ENCODE measurements at regions not wholly inside any gene's neighbourhood (a gene's known extent, or its start where the extent isn't known, plus 50 kb on each side); places are given as distances from the start of the nearest gene placed in this dataset.

DNA sequence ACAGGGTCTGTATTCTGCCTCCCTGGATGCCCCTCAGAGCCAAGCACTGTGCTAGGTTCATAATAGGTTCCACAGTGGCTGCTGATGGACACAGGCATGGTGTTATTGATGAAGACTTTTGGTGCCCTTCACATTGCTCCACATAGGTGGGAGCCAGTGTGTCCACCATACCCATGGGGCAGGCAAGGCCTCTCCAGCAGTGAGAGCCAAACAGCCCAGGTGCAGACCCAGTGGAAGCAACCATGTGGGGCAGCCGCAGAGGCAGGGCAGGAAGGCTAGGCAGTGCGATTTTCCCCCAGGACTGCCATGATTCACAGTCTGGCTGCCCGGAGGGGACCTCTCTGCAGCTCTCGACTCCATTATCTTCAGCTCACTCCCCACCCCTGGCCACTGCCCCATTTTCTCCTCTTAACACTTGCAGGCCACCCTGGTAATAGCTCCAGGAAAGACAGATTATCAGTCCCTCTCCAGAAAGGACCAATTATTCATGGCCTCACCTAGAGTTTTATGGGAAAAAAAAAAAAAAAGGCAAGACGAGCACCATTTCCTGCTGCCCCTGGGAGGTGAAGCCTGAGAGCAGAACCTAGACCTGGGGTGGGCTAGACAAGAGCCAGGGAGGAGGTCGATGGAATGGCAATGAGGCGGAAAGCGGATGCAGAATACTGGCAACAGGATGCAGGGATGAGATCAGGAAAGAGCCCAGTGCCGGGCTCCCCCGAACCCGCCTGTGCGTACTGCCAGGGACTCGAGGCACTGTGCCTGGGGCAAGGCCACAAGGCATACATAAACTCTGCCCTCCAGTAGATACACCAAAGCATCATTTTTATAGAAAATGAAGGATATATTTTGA, 343.0 kb upstream of the NCAM1 start:
- TF ChIP-seq, protein P1, sequence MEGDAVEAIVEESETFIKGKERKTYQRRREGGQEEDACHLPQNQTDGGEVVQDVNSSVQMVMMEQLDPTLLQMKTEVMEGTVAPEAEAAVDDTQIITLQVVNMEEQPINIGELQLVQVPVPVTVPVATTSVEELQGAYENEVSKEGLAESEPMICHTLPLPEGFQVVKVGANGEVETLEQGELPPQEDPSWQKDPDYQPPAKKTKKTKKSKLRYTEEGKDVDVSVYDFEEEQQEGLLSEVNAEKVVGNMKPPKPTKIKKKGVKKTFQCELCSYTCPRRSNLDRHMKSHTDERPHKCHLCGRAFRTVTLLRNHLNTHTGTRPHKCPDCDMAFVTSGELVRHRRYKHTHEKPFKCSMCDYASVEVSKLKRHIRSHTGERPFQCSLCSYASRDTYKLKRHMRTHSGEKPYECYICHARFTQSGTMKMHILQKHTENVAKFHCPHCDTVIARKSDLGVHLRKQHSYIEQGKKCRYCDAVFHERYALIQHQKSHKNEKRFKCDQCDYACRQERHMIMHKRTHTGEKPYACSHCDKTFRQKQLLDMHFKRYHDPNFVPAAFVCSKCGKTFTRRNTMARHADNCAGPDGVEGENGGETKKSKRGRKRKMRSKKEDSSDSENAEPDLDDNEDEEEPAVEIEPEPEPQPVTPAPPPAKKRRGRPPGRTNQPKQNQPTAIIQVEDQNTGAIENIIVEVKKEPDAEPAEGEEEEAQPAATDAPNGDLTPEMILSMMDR (IDR thresholded peaks at IDR 0.05; ENCODE audit: low read depth, low read length), result no peak
- TF ChIP-seq EZH2phosphoT487 (IDR thresholded peaks at IDR 0.05; ENCODE audit: low read depth), result no peak

Data from OCI-LY3 (cell line).